HG02870 (cell line): ENCODE measurements at regions not wholly inside any gene's neighbourhood (a gene's known extent, or its start where the extent isn't known, plus 50 kb on each side); places are given as distances from the start of the nearest gene placed in this dataset.

Source experiments
- ATAC-seq: cut with Tn5 transposase; IDR thresholded peaks from one replicate; pipeline ENCODE4 v1.9.1; 2021; ENCODE audit warnings: mild to moderate bottlenecking, moderate library complexity; ENCODE audit not compliant: unreplicated experiment

- no peak for ATAC-seq
These were observed 204.9 kb upstream of the NPSR1 start for GRCh38 chr7:34453150-34453549.

GRCh38 chr7:34454381-34454780 is 203.6 kb upstream of the NPSR1 start:
- no peak for ATAC-seq

- ATAC-seq = no peak
These were observed 200.7 kb upstream of the NPSR1 start for GRCh38 chr7:34457329-34457728.

GRCh38 chr7:34463830-34464229 is 194.2 kb upstream of the NPSR1 start:
- ATAC-seq = no peak

- ATAC-seq = no peak
These were observed 186.2 kb upstream of the NPSR1 start for GRCh38 chr7:34471844-34472243.

- no peak for ATAC-seq
These were observed 171.6 kb upstream of the NPSR1 start for GRCh38 chr7:34486371-34486770.

GRCh38 chr7:34487391-34488115 is 170.5 kb upstream of the NPSR1 start:
- no peak for ATAC-seq

- ATAC-seq = no peak
These were observed 169.3 kb upstream of the NPSR1 start for GRCh38 chr7:34488766-34489165.

GRCh38 chr7:34491899-34492298 is 166.1 kb upstream of the NPSR1 start:
- ATAC-seq = no peak

- ATAC-seq = no peak
These were observed 164.3 kb upstream of the NPSR1 start for GRCh38 chr7:34493752-34494151.

GRCh38 chr7:34497153-34497777 is 160.8 kb upstream of the NPSR1 start:
- no peak for ATAC-seq

GRCh38 chr7:34501156-34501555 is 156.9 kb upstream of the NPSR1 start:
- ATAC-seq = no peak

- no peak for ATAC-seq
These were observed 150.8 kb upstream of the NPSR1 start for GRCh38 chr7:34507191-34507590.

GRCh38 chr7:34523226-34523918 is 134.6 kb upstream of the NPSR1 start:
- no peak for ATAC-seq

GRCh38 chr7:34530259-34530658 is 127.8 kb upstream of the NPSR1 start:
- ATAC-seq = no peak

GRCh38 chr7:34539003-34539402 is 119.0 kb upstream of the NPSR1 start:
- no peak for ATAC-seq

- ATAC-seq = no peak
These were observed 113.4 kb upstream of the NPSR1 start for GRCh38 chr7:34544621-34545020.

- ATAC-seq = no peak
These were observed 107.0 kb upstream of the NPSR1 start for GRCh38 chr7:34550996-34551395.

GRCh38 chr7:34552502-34552901 is 105.5 kb upstream of the NPSR1 start:
- ATAC-seq = no peak

- no peak for ATAC-seq
These were observed 100.0 kb upstream of the NPSR1 start for GRCh38 chr7:34558022-34558421.

GRCh38 chr7:34564091-34564490 is 93.9 kb upstream of the NPSR1 start:
- no peak for ATAC-seq

GRCh38 chr7:34567906-34568305 is 90.1 kb upstream of the NPSR1 start:
- no peak for ATAC-seq
